Neuronal stem cell (in vitro differentiated cells): ENCODE measurements at regions not wholly inside any gene's neighbourhood (a gene's known extent, or its start where the extent isn't known, plus 50 kb on each side); places are given as distances from the start of the nearest gene placed in this dataset.

Experiments used
- DNase-seq: peaks from one replicate; pipeline ENCODE4 v3.0.0-alpha.2; 2013; ENCODE audit warnings: low spot score
- H2AFZ ChIP-seq: one replicate; pipeline ENCODE4 v1.6.1; 2013; ENCODE audit warnings: mild to moderate bottlenecking, low read length, inconsistent platforms
- H2AK5ac ChIP-seq: 2 replicates; pipeline ENCODE4 v1.6.1; 2013; ENCODE audit warnings: low read depth, mild to moderate bottlenecking, inconsistent platforms, low read length, moderate library complexity, mixed read lengths
- H2BK120ac ChIP-seq: 2 replicates; pipeline ENCODE4 v1.6.1; 2013; ENCODE audit warnings: low read depth, mild to moderate bottlenecking, inconsistent platforms, low read length, moderate library complexity, mixed read lengths
- H2BK12ac ChIP-seq: one replicate; pipeline ENCODE4 v1.6.1; 2013; ENCODE audit warnings: low read length, inconsistent platforms
- H2BK15ac ChIP-seq: 2 replicates; pipeline ENCODE4 v1.6.1; 2013; ENCODE audit warnings: mild to moderate bottlenecking, low read length, inconsistent platforms, mixed read lengths
- H2BK5ac ChIP-seq: one replicate; pipeline ENCODE4 v1.6.1; 2013; ENCODE audit warnings: inconsistent platforms, mild to moderate bottlenecking, low read length, moderate library complexity
- H3K14ac ChIP-seq: one replicate; pipeline ENCODE4 v1.6.1; 2013; ENCODE audit warnings: low read length, inconsistent platforms
- H3K18ac ChIP-seq: 2 replicates; pipeline ENCODE4 v1.6.1; 2013; ENCODE audit warnings: low read length, inconsistent platforms
- H3K23ac ChIP-seq: 2 replicates; pipeline ENCODE4 v1.6.1; 2013; ENCODE audit warnings: low read depth, mild to moderate bottlenecking, mixed read lengths, low read length, inconsistent platforms; ENCODE audit not compliant: poor library complexity
- H3K27ac ChIP-seq: replicated peaks from 3 replicates; pipeline ENCODE4 v1.5.1; 2013; ENCODE audit warnings: low read length, inconsistent platforms
- H3K27me3 ChIP-seq, 3 experiments: 2 replicates each; pipeline ENCODE4 v1.6.1; 2013; ENCODE audit warnings: low read length in 3 of 3, mild to moderate bottlenecking in 2 of 3, inconsistent platforms in 1 of 3, low read depth in 1 of 3, mixed read lengths in 1 of 3, moderate library complexity in 1 of 3; ENCODE audit not compliant: control insufficient read depth in 3 of 3, insufficient read depth in 3 of 3
- H3K36me3 ChIP-seq, 2 donors: replicated peaks in 1 of 2; 2 replicates each; pipeline ENCODE4 v1.6.1; 2013; ENCODE audit warnings: low read length in 2 of 2; ENCODE audit not compliant: control insufficient read depth in 2 of 2, insufficient read depth in 2 of 2
- H3K4ac ChIP-seq: 2 replicates; pipeline ENCODE4 v1.6.1; 2013; ENCODE audit warnings: inconsistent platforms, mild to moderate bottlenecking, low read length, moderate library complexity
- H3K4me1 ChIP-seq, 2 donors: 1 replicate in 1 of 2; 2 replicates in 1 of 2; pipeline ENCODE4 v1.6.1; 2013; ENCODE audit warnings: low read length in 2 of 2, low read depth in 1 of 2; ENCODE audit not compliant: control insufficient read depth in 2 of 2, insufficient read depth in 1 of 2
- H3K4me2 ChIP-seq: one replicate; pipeline ENCODE4 v1.6.1; 2013; ENCODE audit warnings: mild to moderate bottlenecking, low read length, inconsistent platforms; ENCODE audit not compliant: insufficient read depth, poor library complexity, severe bottlenecking
- H3K4me3 ChIP-seq, 2 donors: 2 replicates each; pipeline ENCODE4 v1.5.1; 2013; ENCODE audit warnings: low read length in 2 of 2, mild to moderate bottlenecking in 2 of 2, inconsistent platforms in 1 of 2, moderate library complexity in 1 of 2
- H3K79me1 ChIP-seq: one replicate; pipeline ENCODE4 v1.6.1; 2013; ENCODE audit warnings: low read depth, mild to moderate bottlenecking, inconsistent platforms, low read length, moderate library complexity
- H3K9ac ChIP-seq: one replicate; pipeline ENCODE4 v1.6.1; 2013; ENCODE audit warnings: mild to moderate bottlenecking, low read depth, low read length, inconsistent platforms; ENCODE audit not compliant: poor library complexity
- H3K9me3 ChIP-seq, 2 donors: replicated peaks in 1 of 2; 2 replicates each; pipeline versions ENCODE3 to v1.6.1; 2013; ENCODE audit warnings: low read length in 2 of 2, mild to moderate bottlenecking in 2 of 2, inconsistent platforms in 1 of 2, low read depth in 1 of 2, mixed read lengths in 1 of 2, moderate library complexity in 1 of 2; ENCODE audit not compliant: control insufficient read depth in 2 of 2, insufficient read depth in 1 of 2
- H4K8ac ChIP-seq: one replicate; pipeline ENCODE4 v1.6.1; 2013; ENCODE audit warnings: low read depth, mild to moderate bottlenecking, inconsistent platforms, low read length, moderate library complexity
- H4K91ac ChIP-seq: one replicate; pipeline ENCODE4 v1.6.1; 2013; ENCODE audit warnings: low read length, low read depth, mild to moderate bottlenecking, inconsistent platforms; ENCODE audit not compliant: poor library complexity
- WGBS, 2 donors: extraction: QIAGEN DNeasy Blood & Tissue Kit; methylation state at CpG; one replicate each; pipeline ENCODE4 v1.1.7; 2013; ENCODE audit warnings: missing lambda C conversion rate in 2 of 2, mixed read lengths in 1 of 2; ENCODE audit not compliant: insufficient read length in 2 of 2, insufficient replicate concordance in 1 of 2; ENCODE audit errors: extremely low coverage in 2 of 2; 5-methylcytosine and 5-hydroxymethylcytosine counted together

- Histone ChIP-seq H2BK12ac (no peak overlapping the region), H2BK120ac (no peak overlapping the region), H2BK15ac (no peak overlapping the region), H3K9me3 (peaks cover 2 to 24% of the 10 kb centered on the region in 2 donors), H3K18ac (no peak overlapping the region), H2AFZ (no peak overlapping the region), H3K27ac (no peak overlapping the region), H3K27me3 (no peaks in the 10 kb centered on the region), H3K36me3 (no peaks in the 10 kb centered on the region), H4K91ac (no peak overlapping the region), H4K8ac (no peak overlapping the region), H3K79me1 (no peaks in the 10 kb centered on the region), H3K4me1 (peaks cover 1 to 3% of the 10 kb centered on the region in 2 donors), H3K4ac (no peak overlapping the region), H3K9ac (no peak overlapping the region), H3K4me3 (no peak overlapping the region), H2BK5ac (no peak overlapping the region), H3K4me2 (no peak overlapping the region), H3K23ac (no peak overlapping the region), H3K14ac (no peak overlapping the region), H2AK5ac (no peak overlapping the region)
- DNase-seq = no peak
- no CpG with 5 or more reads among the region's 14 CpGs for WGBS, 2 donors
These were observed 78.6 kb upstream of the SH3BP4 start for GRCh38 chr2:234873103-234873827.

- DNase-seq = no peak
- H3K23ac ChIP-seq = no peak overlapping the region
- H2BK120ac ChIP-seq = no peak overlapping the region
- no peak overlapping the region for H3K4me3 ChIP-seq
- no peak overlapping the region for H3K4me2 ChIP-seq
- H3K27ac ChIP-seq = no peak overlapping the region
- no peak overlapping the region for H3K4ac ChIP-seq
- H3K18ac ChIP-seq = no peak overlapping the region
- no peak overlapping the region for H2AK5ac ChIP-seq
- no peaks in the 10 kb centered on the region for H3K79me1 ChIP-seq
- H3K9me3 ChIP-seq = peaks cover 5 to 22% of the 10 kb centered on the region in 2 donors
- H3K27me3 ChIP-seq = no peaks in the 10 kb centered on the region
- no peaks in the 10 kb centered on the region for H3K36me3 ChIP-seq
- no peak overlapping the region for H3K9ac ChIP-seq
- no peak overlapping the region for H3K14ac ChIP-seq
- H3K4me1 ChIP-seq = peaks cover 1 to 5% of the 10 kb centered on the region in 2 donors
- H2BK5ac ChIP-seq = no peak overlapping the region
- WGBS, 2 donors = no CpG with 5 or more reads among the region's 3 CpGs
- no peak overlapping the region for H4K8ac ChIP-seq
- no peak overlapping the region for H4K91ac ChIP-seq
- no peak overlapping the region for H2AFZ ChIP-seq
- H2BK12ac ChIP-seq = no peak overlapping the region
- H2BK15ac ChIP-seq = no peak overlapping the region
These were observed 81.8 kb upstream of the SH3BP4 start for GRCh38 chr2:234869969-234870368.

- DNase-seq = no peak
- no peak overlapping the region for H3K14ac ChIP-seq
- H2AK5ac ChIP-seq = no peak overlapping the region
- peaks cover 5 to 22% of the 10 kb centered on the region in 2 donors for H3K9me3 ChIP-seq
- H3K79me1 ChIP-seq = no peaks in the 10 kb centered on the region
- no peak overlapping the region for H4K8ac ChIP-seq
- no peaks in the 10 kb centered on the region for H3K36me3 ChIP-seq
- no peak overlapping the region for H3K23ac ChIP-seq
- H3K9ac ChIP-seq = no peak overlapping the region
- no peak overlapping the region for H2BK120ac ChIP-seq
- H2BK12ac ChIP-seq = no peak overlapping the region
- H4K91ac ChIP-seq = no peak overlapping the region
- no CpG with 5 or more reads among the region's 2 CpGs for WGBS, 2 donors
- H3K4me2 ChIP-seq = no peak overlapping the region
- no peak overlapping the region for H2BK5ac ChIP-seq
- peaks cover 1 to 13% of the 10 kb centered on the region in 2 donors for H3K4me1 ChIP-seq
- H3K4ac ChIP-seq = no peak overlapping the region
- no peak overlapping the region for H3K18ac ChIP-seq
- no peak overlapping the region for H3K27ac ChIP-seq
- no peak overlapping the region for H2AFZ ChIP-seq
- no peak overlapping the region for H3K4me3 ChIP-seq
- no peak overlapping the region for H2BK15ac ChIP-seq
- no peaks in the 10 kb centered on the region for H3K27me3 ChIP-seq
These were observed 82.7 kb upstream of the SH3BP4 start for GRCh38 chr2:234869164-234869563.

- Histone ChIP-seq H3K36me3 (no peaks in the 10 kb centered on the region), H3K14ac (no peak overlapping the region)
- WGBS, 2 donors = no CpG with 5 or more reads among the region's 3 CpGs
These were observed 83.9 kb upstream of the SH3BP4 start for GRCh38 chr2:234867882-234868285.

More at GRCh38 chr2:234867882-234868285, 83.9 kb upstream of the SH3BP4 start:
- Histone ChIP-seq H3K9ac (no peak overlapping the region), H3K23ac (no peak overlapping the region), H3K4me2 (no peak overlapping the region), H3K18ac (no peak overlapping the region), H3K9me3 (peaks cover 5 to 19% of the 10 kb centered on the region in 2 donors), H3K27ac (no peak overlapping the region), H2BK5ac (no peak overlapping the region), H2BK15ac (no peak overlapping the region), H4K8ac (no peak overlapping the region), H3K4me3 (no peak overlapping the region), H2BK120ac (no peak overlapping the region), H4K91ac (no peak overlapping the region), H3K4me1 (peaks cover 7 to 22% of the 10 kb centered on the region in 2 donors), H3K4ac (no peak overlapping the region), H2AFZ (no peak overlapping the region), H3K27me3 (no peaks in the 10 kb centered on the region), H3K79me1 (no peaks in the 10 kb centered on the region), H2BK12ac (no peak overlapping the region), H2AK5ac (no peak overlapping the region)
- no peak for DNase-seq
